K562 (cell line): ENCODE measurements at regions not wholly inside any gene's neighbourhood (a gene's known extent, or its start where the extent isn't known, plus 50 kb on each side); places are given as distances from the start of the nearest gene placed in this dataset.

Experiments used
- ATAC-seq: fragments of 200-7000 bp; cut with Tn5 transposase; 3 replicates; pipeline ENCODE4 v1.9.1; 2020; ENCODE audit warnings: moderate library complexity
- BruUV-seq: library from RNA; stranded (reverse); fragments of 400-500 nt; replicated peaks from 2 replicates; lab custom pipeline; 2021; lab: Mats Ljungman, UMichigan
- CTCF ChIA-PET: fragments of 300-600 bp; formaldehyde crosslinking; extraction: SDS; loops from one replicate; lab custom pipeline; 2021; ENCODE audit warnings: low intra/inter-chr PET ratio; lab: Yijun Ruan, JAX
- POLR2A ChIA-PET: fragments of 300-600, 350-650 bp; sonication (Branson Sonifier 250); formaldehyde crosslinking; extraction: SDS; loops from one replicate; lab custom pipeline; 2021; ENCODE audit warnings: antibody characterized with exemption, inconsistent platforms; lab: Yijun Ruan, JAX
- DNase-seq, 4 experiments: peaks; one replicate each; pipeline versions ENCODE4 v3.0.0 to v3.0.0-alpha.2; 2011 to 2018; ENCODE audit warnings: low spot score in 3 of 4, mixed read lengths in 3 of 4; ENCODE audit errors: extremely low read depth in 1 of 4
- FAIRE-seq: peaks from 2 replicates; lab custom pipeline; 2011; peaks lifted over from hg19 to GRCh38; lab: Jason Lieb, UNC
- H2AFZ ChIP-seq: 2 replicates; pipeline ENCODE4 v1.6.0; 2011; ENCODE audit warnings: low read depth, low read length, control low read depth, inconsistent platforms
- H3K27ac ChIP-seq: fragments of 200-600 bp; 3 replicates; pipeline ENCODE4 v1.8.0; 2011; ENCODE audit warnings: low read depth, mild to moderate bottlenecking, control low read depth, inconsistent platforms, low read length, moderate library complexity, mixed read lengths; ENCODE audit errors: extremely low read depth
- H3K27me3 ChIP-seq, 2 experiments: fragments of 300-600 bp in 1 of 2; 2 replicates in 1 of 2; 3 replicates in 1 of 2; pipeline versions ENCODE4 v1.6.0 to v1.8.0; 2011; ENCODE audit warnings: inconsistent platforms in 2 of 2, low read length in 2 of 2, mild to moderate bottlenecking in 1 of 2, mixed read lengths in 1 of 2, moderate library complexity in 1 of 2; ENCODE audit not compliant: control insufficient read depth in 2 of 2, insufficient read depth in 2 of 2
- H3K36me3 ChIP-seq: fragments of 300-600 bp; 3 replicates; pipeline ENCODE4 v1.8.0; 2011; ENCODE audit warnings: mild to moderate bottlenecking, low read length, inconsistent platforms; ENCODE audit not compliant: control insufficient read depth, insufficient read depth
- H3K4me1 ChIP-seq, 2 experiments: fragments of 200-600 bp in 1 of 2; replicated peaks in 1 of 2; 2 replicates in 1 of 2; 3 replicates in 1 of 2; pipeline versions ENCODE4 v1.5.1 to v1.8.0; 2011; ENCODE audit warnings: inconsistent platforms in 2 of 2, low read length in 2 of 2, mild to moderate bottlenecking in 1 of 2, mixed read lengths in 1 of 2, moderate library complexity in 1 of 2; ENCODE audit not compliant: control insufficient read depth in 2 of 2, insufficient read depth in 2 of 2
- H3K4me2 ChIP-seq: 2 replicates; pipeline ENCODE4 v1.6.1; 2011; ENCODE audit warnings: low read length, control low read depth, inconsistent platforms, mixed read lengths; ENCODE audit not compliant: insufficient read depth
- H3K4me3 ChIP-seq: fragments of 200-600 bp; sonication (generic), shearing (Covaris generic); 2 replicates; pipeline ENCODE4 v1.5.1; 2016; ENCODE audit warnings: control low read depth, inconsistent platforms
- H3K79me2 ChIP-seq: fragments of 200-600 bp; 3 replicates; pipeline ENCODE4 v1.8.0; 2011; ENCODE audit warnings: low read length, inconsistent platforms; ENCODE audit not compliant: control insufficient read depth, insufficient read depth
- H3K9ac ChIP-seq, 2 experiments: 2 replicates each; pipeline versions ENCODE4 v1.6.0 to v1.6.1; 2011; ENCODE audit warnings: low read depth in 2 of 2, low read length in 2 of 2, control low read depth in 1 of 2, inconsistent platforms in 1 of 2, mild to moderate bottlenecking in 1 of 2, mixed read lengths in 1 of 2; ENCODE audit not compliant: insufficient read depth in 1 of 2
- H3K9me1 ChIP-seq: one replicate; pipeline ENCODE4 v1.6.0; 2011; ENCODE audit warnings: inconsistent platforms, mild to moderate bottlenecking, low read length, moderate library complexity; ENCODE audit not compliant: control insufficient read depth, insufficient read depth
- H3K9me3 ChIP-seq: replicated peaks from 2 replicates; pipeline ENCODE4 v1.5.1; 2011; ENCODE audit warnings: low read depth, low read length, inconsistent platforms; ENCODE audit not compliant: control insufficient read depth, insufficient read depth
- H4K20me1 ChIP-seq: replicated peaks from 2 replicates; pipeline ENCODE4 v1.6.1; 2011; ENCODE audit warnings: low read length, inconsistent platforms, mixed read lengths; ENCODE audit not compliant: control insufficient read depth, insufficient read depth
- CBFB ChIP-seq: sonication (generic); formaldehyde crosslinking; IDR thresholded peaks from 2 replicates; pipeline ENCODE4 v1.4.0; 2020; ENCODE audit warnings: mild to moderate bottlenecking, missing genetic modification reagents
- HDAC1 ChIP-seq, 2 experiments: fragments of 450-650 bp; IDR thresholded peaks; 2 replicates each; pipeline ENCODE4 v1.6.1; 2016 to 2017; ENCODE audit warnings: inconsistent platforms in 1 of 2, mild to moderate bottlenecking in 1 of 2, moderate library complexity in 1 of 2
- HDAC2 ChIP-seq: fragments of 450-650 bp; IDR thresholded peaks from 2 replicates; pipeline ENCODE4 v1.6.1; 2016; ENCODE audit warnings: mild to moderate bottlenecking
- HDAC8 ChIP-seq: fragments of 450-650 bp; IDR thresholded peaks from 2 replicates; pipeline ENCODE4 v1.6.1; 2016; ENCODE audit warnings: mild to moderate bottlenecking, missing genetic modification characterization, moderate library complexity, missing compliant biosample characterization
- IRF9 ChIP-seq: fragments of 450-650 bp; IDR thresholded peaks from 2 replicates; pipeline ENCODE4 v1.6.1; 2016; ENCODE audit warnings: missing biosample characterization, missing genetic modification characterization
- MAZ ChIP-seq, 2 experiments: fragments of 450-650 bp in 1 of 2; sonication (generic) in 1 of 2; formaldehyde crosslinking; IDR thresholded peaks in 1 of 2; conservative IDR thresholded peaks in 1 of 2; 2 replicates each; pipeline versions ENCODE4 v1.4.0 to v1.5.0; 2020; ENCODE audit warnings: mild to moderate bottlenecking in 1 of 2, missing genetic modification reagents in 1 of 2
- PCBP1 ChIP-seq: fragments of 200-400 bp; formaldehyde crosslinking; IDR thresholded peaks from 2 replicates; pipeline ENCODE4 v1.6.1; 2018; ENCODE audit warnings: mild to moderate bottlenecking, low read depth, low read length; ENCODE audit not compliant: poor library complexity, severe bottlenecking
- PHF20 ChIP-seq: fragments of 450-650 bp; IDR thresholded peaks from 2 replicates; pipeline ENCODE4 v1.6.1; 2018; ENCODE audit not compliant: partially characterized antibody
- SAFB ChIP-seq: fragments of 200-400 bp; formaldehyde crosslinking; IDR thresholded peaks from 2 replicates; pipeline ENCODE4 v1.6.1; 2017; ENCODE audit warnings: low read depth, low read length, borderline replicate concordance
- SOX6 ChIP-seq: fragments of 450-650 bp; IDR thresholded peaks from 2 replicates; pipeline ENCODE4 v1.6.1; 2014; ENCODE audit warnings: mild to moderate bottlenecking
- USF2 ChIP-seq: sonication (generic); formaldehyde crosslinking; IDR thresholded peaks from 2 replicates; pipeline ENCODE4 v1.5.0; 2020; ENCODE audit warnings: missing genetic modification reagents
- WGBS: fragments of 100-300 bp; shearing (Covaris generic); methylation state at CpG from one replicate; pipeline ENCODE4 v1.1.6; 2016; ENCODE audit warnings: low coverage, mixed read lengths; ENCODE audit not compliant: insufficient coverage; ENCODE audit errors: missing lambda C conversion rate; 5-methylcytosine and 5-hydroxymethylcytosine counted together
- in situ Hi-C: fragments of 300-500 bp; cut with MboI; formaldehyde crosslinking; loops from 4 replicates; pipeline ENCODE4 v1.15.0; 2018; ENCODE audit warnings: inconsistent platforms, mixed read lengths
- intact Hi-C: fragments of 100-400 bp; cut with micrococcal nuclease; formaldehyde crosslinking; loops from 2 replicates; pipeline ENCODE4 v1.14.2; 2022

GRCh38 chr14:55884819-55885218 lies 233.4 kb upstream of the PELI2 start:
- no peak overlapping the region for H3K4me2 ChIP-seq
- H3K9me1 ChIP-seq: no peaks in the 10 kb centered on the region
- DNase-seq (no peak), FAIRE-seq (no peak), ATAC-seq (no peak)
- intact Hi-C loops (no loop called here), in situ Hi-C loops (no loop called here)
- peaks cover 0 to 6% of the 10 kb centered on the region in 2 experiments; a peak in 1 of 5 replicates for H3K27me3 ChIP-seq
- H3K36me3 ChIP-seq: no peaks in the 10 kb centered on the region
- H2AFZ ChIP-seq: no peak overlapping the region
- H3K4me3 ChIP-seq: no peak overlapping the region
- no peaks in the 10 kb centered on the region for H3K4me1 ChIP-seq
- BruUV-seq: no TSS peak
- 0% methylated on average over 4 of the region's 4 CpGs for WGBS
- ChIA-PET POLR2A (interaction anchor here (0.9 kb wide), 1 partner anchor 11 kb away, joined by 3 read pairs; no protein-coding TSS in a partner anchor), CTCF (no interaction called here)
- H3K9ac ChIP-seq: no peak overlapping the region
- no peaks in the 10 kb centered on the region for H3K9me3 ChIP-seq
- TF ChIP-seq PCBP1: no peak
- TF ChIP-seq IRF9 (tag): no peak
- TF ChIP-seq PHF20: no peak
- TF ChIP-seq HDAC1 (IDR thresholded peaks at IDR 0.05): no peak
- TF ChIP-seq MAZ (CRISPR knock-in tag; conservative IDR thresholded peaks at IDR 0.05 in 1 of 2, IDR thresholded peaks at IDR 0.05 in 1 of 2): no peak
- TF ChIP-seq CBFB (CRISPR knock-in tag): no peak
- TF ChIP-seq SAFB: no peak
- TF ChIP-seq USF2 (CRISPR knock-in tag): no peak
- TF ChIP-seq SOX6: no peak
- no peak for TF ChIP-seq HDAC8 (tag)
- TF ChIP-seq HDAC2: no peak
- H3K27ac ChIP-seq: no peak overlapping the region
- H3K79me2 ChIP-seq: no peaks in the 10 kb centered on the region
- H4K20me1 ChIP-seq: no peaks in the 10 kb centered on the region
